Epidermal melanocyte (primary cell): ENCODE measurements at regions not wholly inside any gene's neighbourhood (a gene's known extent, or its start where the extent isn't known, plus 50 kb on each side); places are given as distances from the start of the nearest gene placed in this dataset.
"Not testable (repeated sequence)": the region's sequence is repeated elsewhere in the genome, so short reads cannot be mapped to it uniquely, and the experiment has no call there.

Source experiments
- DNase-seq: peaks from one replicate; pipeline ENCODE4 v3.0.0; 2011; ENCODE audit warnings: low spot score; ENCODE audit not compliant: insufficient read length

- no peak for DNase-seq
Observed at GRCh38 chr5:86371061-86371460, 246.7 kb upstream of the COX7C start.

GRCh38 chr5:86374611-86375010 is 243.1 kb upstream of the COX7C start:
- no peak for DNase-seq

- no peak for DNase-seq
Observed at GRCh38 chr5:86376214-86376613, 241.5 kb upstream of the COX7C start.

- no peak for DNase-seq
Observed at GRCh38 chr5:86403190-86403589, 214.6 kb upstream of the COX7C start.

- DNase-seq: no peak
Observed at GRCh38 chr5:86404256-86404655, 213.5 kb upstream of the COX7C start.

GRCh38 chr5:86407711-86408110 is 210.0 kb upstream of the COX7C start:
- DNase-seq: no peak

- no peak for DNase-seq
Observed at GRCh38 chr5:86411596-86411995, 206.1 kb upstream of the COX7C start.

- no peak for DNase-seq
Observed at GRCh38 chr5:86427158-86427557, 190.6 kb upstream of the COX7C start.

- no peak for DNase-seq
Observed at GRCh38 chr5:86439593-86440110, 178.1 kb upstream of the COX7C start.

- DNase-seq: no peak
Observed at GRCh38 chr5:86442036-86442745, 175.6 kb upstream of the COX7C start.

- no peak for DNase-seq
Observed at GRCh38 chr5:86447362-86447761, 170.4 kb upstream of the COX7C start.

- no peak for DNase-seq
Observed at GRCh38 chr5:86452251-86452650, 165.5 kb upstream of the COX7C start.

GRCh38 chr5:86460519-86460918 is 157.2 kb upstream of the COX7C start:
- no peak for DNase-seq

- DNase-seq: no peak
Observed at GRCh38 chr5:86461169-86461956, 156.4 kb upstream of the COX7C start.

GRCh38 chr5:86463339-86463738 is 154.4 kb upstream of the COX7C start:
- DNase-seq: no peak

GRCh38 chr5:86465052-86465838 is 152.5 kb upstream of the COX7C start:
- DNase-seq: no peak

- DNase-seq: not testable (repeated sequence)
Observed at GRCh38 chr5:86466721-86467120, 151.0 kb upstream of the COX7C start.

GRCh38 chr5:86482008-86482407 is 135.7 kb upstream of the COX7C start:
- no peak for DNase-seq

GRCh38 chr5:86493777-86494176 is 124.0 kb upstream of the COX7C start:
- no peak for DNase-seq

GRCh38 chr5:86500947-86501346 is 116.8 kb upstream of the COX7C start:
- DNase-seq: no peak

GRCh38 chr5:86507574-86507973 is 110.2 kb upstream of the COX7C start:
- DNase-seq: no peak
